ENCODE measurements at regions not wholly inside any gene's neighbourhood (a gene's known extent, or its start where the extent isn't known, plus 50 kb on each side); places are given as distances from the start of the nearest gene placed in this dataset.
"Not testable (repeated sequence)": the region's sequence is repeated elsewhere in the genome, so short reads cannot be mapped to it uniquely, and the experiment has no call there.

- no peak for DNase-seq (ENCODE audit: low spot score)
Observed at GRCh38 chr18:41059126-41059415, 896.0 kb upstream of the PIK3C3 start.

- no peak for DNase-seq (ENCODE audit: low spot score)
Observed at GRCh38 chr18:41058351-41059125, 896.5 kb upstream of the PIK3C3 start.

DNA sequence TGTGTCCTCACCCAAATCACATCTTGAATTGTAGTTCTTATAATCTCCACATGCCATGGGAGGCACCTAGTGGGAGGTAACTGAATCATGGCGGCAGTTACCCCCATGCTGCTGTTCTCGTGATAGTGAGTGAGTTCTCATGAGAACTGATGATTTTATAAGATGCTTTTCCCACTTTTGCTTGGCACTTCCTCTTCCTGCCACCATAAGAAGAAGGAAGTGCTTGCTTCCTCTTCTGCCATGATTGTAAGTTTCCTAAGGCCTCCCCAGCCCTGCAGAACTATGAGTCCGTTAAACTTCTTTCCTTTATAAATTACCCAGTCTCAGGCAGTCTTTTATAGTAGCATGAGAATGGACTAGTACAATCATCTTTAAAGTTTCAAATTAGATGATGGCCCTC, 902.4 kb upstream of the PIK3C3 start:
- DNase-seq (ENCODE audit: low spot score), result no peak

- not testable (repeated sequence) for DNase-seq (ENCODE audit: low spot score)
Observed at GRCh38 chr18:41046250-41046649, 908.8 kb upstream of the PIK3C3 start.

- DNase-seq (ENCODE audit: low spot score), result no peak
Observed at GRCh38 chr18:41043876-41044275, 911.2 kb upstream of the PIK3C3 start.

- no peak for DNase-seq (ENCODE audit: low spot score)
Observed at GRCh38 chr18:41042866-41043265, 912.2 kb upstream of the PIK3C3 start.

DNA sequence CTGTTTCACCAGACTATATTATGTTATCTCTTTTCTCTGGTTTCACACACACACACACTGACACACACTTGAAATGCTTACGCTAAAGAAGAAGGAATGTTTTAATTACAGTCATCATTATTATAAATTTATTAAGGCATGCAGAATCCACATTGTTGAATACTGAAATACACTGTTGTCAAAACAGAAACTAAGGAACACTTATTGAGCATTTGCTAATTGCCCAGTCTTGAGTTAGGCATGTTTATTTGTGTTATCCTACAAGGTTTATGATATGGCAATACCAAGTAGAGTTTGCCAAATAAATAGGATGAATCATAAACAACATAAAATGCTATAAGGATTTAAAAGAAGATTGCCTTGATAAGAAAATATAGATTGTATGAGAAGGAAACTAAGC, 917.0 kb upstream of the PIK3C3 start:
- no peak for DNase-seq (ENCODE audit: low spot score)

DNA sequence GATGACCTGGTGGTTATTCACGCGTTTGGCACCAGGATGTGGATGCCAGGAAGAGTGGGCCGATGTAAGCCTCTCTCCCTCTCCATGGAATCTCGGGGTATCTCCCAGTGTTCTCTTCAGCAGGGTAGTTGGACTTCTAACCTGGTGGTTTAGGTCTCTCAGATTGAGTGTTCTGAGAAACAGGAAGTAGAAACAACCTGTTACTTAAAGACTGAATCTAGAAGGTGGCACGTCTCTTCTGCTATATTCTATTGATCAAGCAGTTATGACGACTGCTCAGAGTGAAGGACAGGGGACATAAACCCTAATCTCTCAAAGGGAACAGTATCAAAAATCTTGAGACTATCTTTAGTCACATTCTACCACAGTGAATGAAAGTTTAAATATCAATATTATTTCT, 918.7 kb upstream of the PIK3C3 start:
- DNase-seq (ENCODE audit: low spot score), result no peak

DNA sequence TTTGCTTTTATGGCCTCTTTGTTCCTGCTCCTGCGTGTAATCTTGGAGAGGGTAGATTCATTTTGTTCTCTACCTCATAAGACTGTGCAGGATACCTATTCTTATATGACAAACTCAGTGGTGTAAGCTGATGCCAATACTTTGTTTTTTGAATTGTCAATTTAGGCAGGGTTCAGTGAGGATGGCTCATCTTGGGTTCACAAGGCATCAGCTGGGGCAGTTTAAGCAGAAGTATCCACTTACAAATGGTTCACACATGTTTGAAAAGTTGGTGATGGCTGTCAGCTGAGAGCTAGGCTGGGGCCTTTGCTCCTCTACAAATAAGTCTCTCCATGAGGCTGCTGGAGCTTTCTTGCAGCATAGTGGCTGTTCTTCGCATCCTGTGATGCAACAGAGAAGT, 920.6 kb upstream of the PIK3C3 start:
- no peak for DNase-seq (ENCODE audit: low spot score)

DNA sequence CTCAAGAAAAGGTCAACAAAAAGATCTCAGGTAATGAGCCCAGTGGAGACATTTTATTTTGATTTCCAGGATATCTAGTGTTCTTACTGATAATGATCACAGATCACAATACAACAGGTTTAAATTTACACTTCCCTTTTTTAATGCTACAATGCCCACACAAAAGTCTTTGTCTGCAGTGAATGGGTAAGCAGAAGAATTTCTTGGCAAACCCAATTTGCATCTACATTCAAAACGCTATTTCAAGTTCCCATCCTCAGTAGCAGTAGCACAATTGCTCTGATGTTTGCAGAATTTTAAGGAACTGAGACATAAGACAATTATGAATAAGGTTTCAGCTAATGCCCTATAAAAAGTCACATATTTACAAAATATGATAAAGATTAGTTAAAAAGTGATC, 929.4 kb upstream of the PIK3C3 start:
- DNase-seq (ENCODE audit: low spot score), result no peak

- no peak for DNase-seq (ENCODE audit: low spot score)
Observed at GRCh38 chr18:41024792-41025191, 930.2 kb upstream of the PIK3C3 start.

GRCh38 chr18:41022484-41022883, 932.5 kb upstream of the PIK3C3 start:
- DNase-seq (ENCODE audit: low spot score), result no peak

- no peak for DNase-seq (ENCODE audit: low spot score)
Observed at GRCh38 chr18:41021089-41021488, 933.9 kb upstream of the PIK3C3 start.

GRCh38 chr18:41012194-41012593, 942.8 kb upstream of the PIK3C3 start:
- DNase-seq (ENCODE audit: low spot score), result no peak

GRCh38 chr18:41009926-41010325, 945.1 kb upstream of the PIK3C3 start:
- DNase-seq (ENCODE audit: low spot score), result no peak

DNA sequence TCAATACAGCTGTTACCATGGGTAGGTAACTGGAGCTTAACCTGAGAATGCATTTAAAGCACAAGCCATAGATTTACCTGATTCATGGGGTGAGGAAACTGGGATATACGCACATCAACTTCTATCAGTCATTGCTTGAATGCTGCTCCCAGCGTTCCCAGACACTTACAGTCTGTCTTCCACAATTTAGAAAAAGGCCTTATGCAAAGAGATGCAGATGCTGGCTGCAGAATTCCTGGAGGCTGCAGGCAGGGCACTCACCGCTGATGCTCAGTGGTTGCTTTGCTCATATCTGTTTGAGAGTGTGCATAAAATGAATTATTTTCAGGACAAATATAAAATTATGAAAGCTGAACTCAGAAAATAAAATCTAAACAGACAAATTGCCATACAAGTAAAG, 950.7 kb upstream of the PIK3C3 start:
- no peak for DNase-seq (ENCODE audit: low spot score)

GRCh38 chr18:40995529-40995928, 959.5 kb upstream of the PIK3C3 start:
- DNase-seq (ENCODE audit: low spot score), result no peak

GRCh38 chr18:40993363-40993762, 961.7 kb upstream of the PIK3C3 start:
- no peak for DNase-seq (ENCODE audit: low spot score)

- no peak for DNase-seq (ENCODE audit: low spot score)
Observed at GRCh38 chr18:40987581-40987980, 967.5 kb upstream of the PIK3C3 start.

- DNase-seq (ENCODE audit: low spot score), result no peak
Observed at GRCh38 chr18:40985436-40985835, 969.6 kb upstream of the PIK3C3 start.

DNA sequence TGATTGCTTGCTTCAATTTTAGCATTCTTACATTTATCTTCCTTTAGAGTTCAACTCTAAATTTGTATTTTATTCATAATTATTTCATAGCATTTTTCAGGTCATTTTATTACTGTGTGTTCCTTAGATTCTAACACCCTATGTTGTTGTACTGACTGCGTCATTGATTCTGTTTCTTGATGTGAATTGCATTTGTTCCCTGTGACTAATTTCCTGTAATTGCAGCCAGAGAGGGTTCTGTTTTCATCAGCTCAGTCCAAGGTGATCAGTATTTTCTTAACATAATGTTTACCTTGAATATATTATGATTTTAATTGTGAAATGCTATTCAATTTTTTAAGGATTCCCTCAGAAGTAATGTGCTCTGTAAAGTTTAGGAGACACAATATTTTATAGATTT, 970.2 kb upstream of the PIK3C3 start:
- no peak for DNase-seq (ENCODE audit: low spot score)

DNA sequence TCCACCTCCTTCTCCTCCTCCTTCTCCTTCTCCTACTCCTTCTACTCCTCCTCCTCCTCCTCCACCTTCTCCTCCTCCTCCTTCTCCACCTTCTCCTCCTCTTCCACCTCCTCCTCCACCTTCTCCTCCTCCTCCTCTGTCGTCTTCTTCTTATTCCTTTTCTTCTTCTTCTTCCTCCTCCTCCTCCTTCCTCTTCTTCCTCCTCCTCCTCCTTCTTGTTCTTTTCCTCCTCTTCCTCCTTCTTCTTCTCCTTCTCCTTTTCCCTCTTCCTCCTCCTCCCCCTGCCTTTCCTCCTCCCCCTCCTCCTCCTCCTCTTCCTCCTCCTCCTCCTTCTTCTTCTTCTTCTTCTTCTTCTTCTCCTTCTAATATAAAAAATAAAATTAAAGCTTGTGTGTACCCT, 971.2 kb upstream of the PIK3C3 start:
- DNase-seq (ENCODE audit: low spot score), result no peak

DNA sequence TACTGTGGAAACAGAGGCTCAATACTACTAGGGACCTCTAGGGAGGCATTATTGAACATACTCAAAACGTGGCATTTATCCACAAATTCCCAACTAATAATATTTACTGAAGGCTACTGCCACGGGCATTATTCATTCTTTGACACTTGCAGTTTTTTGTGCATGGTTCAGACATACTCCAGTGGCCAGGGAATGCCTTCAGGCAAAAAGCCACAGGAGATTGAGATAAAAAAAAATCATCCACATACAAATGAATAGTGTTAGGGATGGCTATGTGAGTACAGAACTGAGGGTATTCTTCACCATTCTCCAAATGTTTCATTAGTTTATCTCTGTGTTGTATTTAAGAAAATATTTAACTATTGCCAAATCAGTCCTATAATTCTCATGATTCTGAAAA, 974.9 kb upstream of the PIK3C3 start:
- no peak for DNase-seq (ENCODE audit: low spot score)

GRCh38 chr18:40976050-40976449, 979.0 kb upstream of the PIK3C3 start:
- DNase-seq (ENCODE audit: low spot score), result no peak
